ENCODE measurements at regions not wholly inside any gene's neighbourhood (a gene's known extent, or its start where the extent isn't known, plus 50 kb on each side); places are given as distances from the start of the nearest gene placed in this dataset.

GRCh38 chr10:27399871-27400270, 104.2 kb upstream of the RAB18 start (continued):
- TF ChIP-seq ATF3 (IDR thresholded peaks at IDR 0.05; ENCODE audit: borderline replicate concordance, extremely low read depth, low read depth, low read length) (no peak), SUPT20H (IDR thresholded peaks at IDR 0.05; ENCODE audit: borderline replicate concordance, control insufficient read depth, low read depth, low read length) (no peak), MYC (IDR thresholded peaks at IDR 0.05; ENCODE audit: insufficient read depth, insufficient read length, insufficient replicate concordance, low read length, severe bottlenecking) (no peak), RCOR1 (conservative IDR thresholded peaks at IDR 0.05; ENCODE audit: low read depth, low read length) (no peak)

GRCh38 chr10:27393961-27394360, 110.1 kb upstream of the RAB18 start:
- no peaks in the 10 kb centered on the region; the same call in 2 of the 3 replicates for H3K9me3 ChIP-seq (replicated peaks; ENCODE audit: control insufficient read depth, insufficient read depth, low read length)

More at GRCh38 chr10:27393961-27394360, 110.1 kb upstream of the RAB18 start:
- ATAC-seq (no peak), DNase-seq (ENCODE audit: low read depth, low spot score) (no peak), FAIRE-seq (no peak)
- TF ChIP-seq RB1 (IDR thresholded peaks at IDR 0.05; ENCODE audit: borderline replicate concordance) (no peak), POLR2AphosphoS2 (IDR thresholded peaks at IDR 0.05; ENCODE audit: low read depth, low read length) (no peak), BMI1 (IDR thresholded peaks at IDR 0.05; ENCODE audit: borderline replicate concordance) (no peak), STAT1 (conservative IDR thresholded peaks at IDR 0.05) (no peak), E2F4 (IDR thresholded peaks at IDR 0.05; ENCODE audit: low read depth, low read length) (no peak), NBN (IDR thresholded peaks at IDR 0.05) (no peak), USF2 (IDR thresholded peaks at IDR 0.05; ENCODE audit: borderline replicate concordance, low read depth, low read length) (no peak), HDAC2 (IDR thresholded peaks at IDR 0.05) (no peak)
- Histone ChIP-seq H3K9ac (ENCODE audit: control insufficient read depth, insufficient read depth, low read length) (no peak overlapping the region), H3K4me2 (ENCODE audit: control insufficient read depth, insufficient read depth) (no peak overlapping the region), H3K4me1 (ENCODE audit: control insufficient read depth, insufficient read depth, low read length) (no peaks in the 10 kb centered on the region), H3K27me3 (replicated peaks in 1 of 2; ENCODE audit: control insufficient read depth in 2 of 2, insufficient read depth in 2 of 2, low read length in 1 of 2) (no peaks in the 10 kb centered on the region; a peak in 1 of 4 replicates), H4K20me1 (ENCODE audit: control insufficient read depth, insufficient read depth) (no peaks in the 10 kb centered on the region), H3K4me3 (no peak overlapping the region), H3K79me2 (ENCODE audit: control insufficient read depth, insufficient read depth, low read length) (no peaks in the 10 kb centered on the region), H3K27ac (ENCODE audit: control insufficient read depth, insufficient read depth) (no peak overlapping the region), H2AFZ (ENCODE audit: control insufficient read depth, low read depth, low read length) (no peak overlapping the region), H3K36me3 (ENCODE audit: control insufficient read depth in 2 of 2, insufficient read depth in 2 of 2, low read length in 1 of 2) (no peaks in the 10 kb centered on the region)
- SMC1A ChIA-PET (ENCODE audit: uncharacterized antibody, unreplicated experiment): no interaction called here
- in situ Hi-C loops (cut with MboI): no loop called here
- RAD21 ChIA-PET (ENCODE audit: unreplicated experiment): no interaction called here
- CTCF ChIA-PET: no interaction called here
- intact Hi-C loops (cut with micrococcal nuclease; ENCODE audit: unreplicated experiment): no loop called here
- 11% methylated on average over 4 of the region's 4 CpGs for WGBS (ENCODE audit: insufficient coverage, insufficient replicate concordance, low lambda C conversion rate, missing lambda C conversion rate)
- BruUV-seq (replicated peaks): no TSS peak
- POLR2A ChIA-PET: no interaction called here
